GM13977 (cell line): ENCODE measurements at regions not wholly inside any gene's neighbourhood (a gene's known extent, or its start where the extent isn't known, plus 50 kb on each side); places are given as distances from the start of the nearest gene placed in this dataset.
"Not testable (repeated sequence)": the region's sequence is repeated elsewhere in the genome, so short reads cannot be mapped to it uniquely, and the experiment has no call there.

ENCODE experiments used
- DNase-seq: peaks from one replicate; pipeline ENCODE4 v3.0.0; 2012; ENCODE audit warnings: low spot score
- in situ Hi-C: fragments of 300-500 bp; cut with MboI; formaldehyde crosslinking; loops from one replicate; pipeline ENCODE4 v1.12.0; 2022; ENCODE audit warnings: low sequenced_read_pairs, low pct_unique_long_range_greater_than_20kb, mixed read lengths, inconsistent platforms; ENCODE audit not compliant: unreplicated experiment
- TF ChIP-seq, protein P1 (sequence below): IDR thresholded peaks from 2 replicates; pipeline ENCODE4 v1.5.1; 2012; ENCODE audit warnings: mild to moderate bottlenecking, control low read depth; ENCODE audit not compliant: insufficient read depth; ENCODE audit errors: extremely low read depth, missing control alignments

DNA sequence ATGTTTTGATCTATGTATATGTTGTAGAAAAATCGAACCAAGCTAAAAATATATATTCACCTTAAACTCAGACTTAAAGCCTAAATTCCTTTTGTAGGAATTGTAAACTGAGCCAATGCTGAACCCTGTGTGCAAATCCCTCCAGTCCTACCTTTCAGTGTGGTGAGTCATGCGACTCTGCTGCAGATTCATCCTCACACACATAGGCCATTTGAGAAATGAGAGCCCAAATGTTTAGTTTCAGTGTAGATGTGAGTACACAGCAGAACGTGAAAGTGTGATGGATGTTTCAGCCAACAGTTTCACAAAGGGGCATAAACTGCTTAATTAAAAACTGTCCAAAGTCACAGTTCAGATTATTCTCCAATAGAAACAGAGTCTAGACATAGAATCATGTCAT is 193.2 kb downstream of the CDH19 start:
- no peak for DNase-seq
- TF ChIP-seq, protein P1, sequence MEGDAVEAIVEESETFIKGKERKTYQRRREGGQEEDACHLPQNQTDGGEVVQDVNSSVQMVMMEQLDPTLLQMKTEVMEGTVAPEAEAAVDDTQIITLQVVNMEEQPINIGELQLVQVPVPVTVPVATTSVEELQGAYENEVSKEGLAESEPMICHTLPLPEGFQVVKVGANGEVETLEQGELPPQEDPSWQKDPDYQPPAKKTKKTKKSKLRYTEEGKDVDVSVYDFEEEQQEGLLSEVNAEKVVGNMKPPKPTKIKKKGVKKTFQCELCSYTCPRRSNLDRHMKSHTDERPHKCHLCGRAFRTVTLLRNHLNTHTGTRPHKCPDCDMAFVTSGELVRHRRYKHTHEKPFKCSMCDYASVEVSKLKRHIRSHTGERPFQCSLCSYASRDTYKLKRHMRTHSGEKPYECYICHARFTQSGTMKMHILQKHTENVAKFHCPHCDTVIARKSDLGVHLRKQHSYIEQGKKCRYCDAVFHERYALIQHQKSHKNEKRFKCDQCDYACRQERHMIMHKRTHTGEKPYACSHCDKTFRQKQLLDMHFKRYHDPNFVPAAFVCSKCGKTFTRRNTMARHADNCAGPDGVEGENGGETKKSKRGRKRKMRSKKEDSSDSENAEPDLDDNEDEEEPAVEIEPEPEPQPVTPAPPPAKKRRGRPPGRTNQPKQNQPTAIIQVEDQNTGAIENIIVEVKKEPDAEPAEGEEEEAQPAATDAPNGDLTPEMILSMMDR = no peak
- in situ Hi-C loops = no loop called here

DNA sequence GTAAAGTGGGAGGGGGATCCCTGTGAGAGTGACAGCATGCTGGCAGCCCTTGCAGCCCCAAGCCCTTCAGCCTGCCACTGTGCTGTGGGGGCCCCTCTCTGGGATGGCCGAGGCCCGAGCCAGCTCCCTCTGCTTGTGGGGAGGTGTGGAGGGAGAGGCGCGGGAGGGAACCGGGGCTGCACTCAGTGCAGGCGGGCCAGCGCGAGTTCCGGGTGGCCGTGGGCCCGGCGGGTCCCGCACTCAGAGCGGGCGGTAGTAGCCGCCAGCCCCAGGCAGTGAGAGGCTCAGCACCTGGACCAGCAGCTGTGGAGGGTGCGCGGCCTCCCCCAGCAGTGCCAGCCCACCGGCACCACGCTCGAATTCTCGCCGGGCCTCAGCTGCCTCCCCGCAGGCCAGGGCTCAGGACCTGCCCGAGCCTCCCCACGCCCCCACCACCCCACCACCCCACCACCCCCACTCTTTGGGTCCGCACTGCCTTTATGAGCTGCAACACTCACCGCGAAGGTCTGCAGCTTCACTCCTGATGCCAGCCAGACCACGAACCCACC is 208.1 kb downstream of the CDH19 start:
- in situ Hi-C loops = no loop called here
- TF ChIP-seq, protein P1 = no peak
- DNase-seq = no peak

DNA sequence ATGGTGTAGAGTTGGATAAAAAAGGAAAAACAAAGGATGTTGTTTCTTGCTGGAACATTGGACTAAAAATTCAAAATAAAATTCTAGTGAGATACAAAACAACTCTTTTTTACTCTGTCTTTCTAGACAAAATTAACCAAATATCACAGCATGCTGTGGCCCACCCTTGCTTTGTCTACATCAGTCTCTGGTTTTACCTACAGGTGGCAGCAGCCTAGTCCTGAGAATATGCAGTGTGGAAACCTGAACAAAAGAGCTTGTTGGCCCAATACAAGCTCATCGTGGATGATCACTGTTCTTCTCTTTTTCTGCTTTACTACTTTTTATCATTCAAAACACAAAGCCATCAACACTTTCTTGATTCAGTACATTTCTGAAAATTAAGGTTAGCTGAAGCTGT is 210.4 kb downstream of the CDH19 start:
- in situ Hi-C loops = no loop called here
- TF ChIP-seq, protein P1 = no peak
- DNase-seq = no peak

DNA sequence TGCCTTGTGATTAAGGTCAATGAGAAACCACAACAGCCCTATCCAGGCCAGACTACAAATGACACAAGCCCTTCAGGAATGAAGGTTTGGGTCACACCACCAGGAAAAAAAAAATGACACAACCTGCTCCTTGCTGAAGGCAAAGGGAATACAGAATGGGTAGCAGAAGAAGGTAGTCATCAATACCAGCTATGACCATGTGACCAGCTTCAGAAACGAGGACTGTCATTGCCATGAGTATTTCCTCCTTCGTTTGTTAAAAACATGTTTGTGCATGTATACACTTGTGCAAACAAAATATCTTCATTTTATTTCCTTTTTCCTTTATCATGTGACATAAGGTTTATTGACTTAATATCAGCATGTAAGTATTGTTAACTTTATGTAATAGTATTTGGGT is 226.6 kb downstream of the CDH19 start:
- TF ChIP-seq, protein P1 = no peak
- in situ Hi-C loops = no loop called here
- DNase-seq = no peak

DNA sequence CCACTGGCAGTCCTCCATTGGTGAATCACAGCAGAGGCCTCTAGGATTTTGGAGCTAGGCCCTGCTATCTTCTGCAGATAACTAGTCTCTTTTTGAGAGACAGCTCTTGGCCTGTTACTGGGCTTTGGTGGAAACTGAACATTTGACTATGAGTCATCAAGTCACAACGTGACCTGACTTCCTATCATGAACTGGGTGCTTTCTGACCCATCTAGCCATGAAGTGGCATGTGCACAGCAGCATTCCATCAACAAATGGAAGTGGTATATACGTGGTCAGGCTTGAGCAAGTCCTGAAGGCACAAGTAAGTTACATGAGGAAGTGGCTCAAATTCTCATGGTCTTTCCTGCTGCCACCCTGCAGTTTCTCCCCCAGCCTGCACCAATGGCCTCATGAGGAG is 228.5 kb downstream of the CDH19 start:
- in situ Hi-C loops, DNase-seq: not testable (repeated sequence)

DNA sequence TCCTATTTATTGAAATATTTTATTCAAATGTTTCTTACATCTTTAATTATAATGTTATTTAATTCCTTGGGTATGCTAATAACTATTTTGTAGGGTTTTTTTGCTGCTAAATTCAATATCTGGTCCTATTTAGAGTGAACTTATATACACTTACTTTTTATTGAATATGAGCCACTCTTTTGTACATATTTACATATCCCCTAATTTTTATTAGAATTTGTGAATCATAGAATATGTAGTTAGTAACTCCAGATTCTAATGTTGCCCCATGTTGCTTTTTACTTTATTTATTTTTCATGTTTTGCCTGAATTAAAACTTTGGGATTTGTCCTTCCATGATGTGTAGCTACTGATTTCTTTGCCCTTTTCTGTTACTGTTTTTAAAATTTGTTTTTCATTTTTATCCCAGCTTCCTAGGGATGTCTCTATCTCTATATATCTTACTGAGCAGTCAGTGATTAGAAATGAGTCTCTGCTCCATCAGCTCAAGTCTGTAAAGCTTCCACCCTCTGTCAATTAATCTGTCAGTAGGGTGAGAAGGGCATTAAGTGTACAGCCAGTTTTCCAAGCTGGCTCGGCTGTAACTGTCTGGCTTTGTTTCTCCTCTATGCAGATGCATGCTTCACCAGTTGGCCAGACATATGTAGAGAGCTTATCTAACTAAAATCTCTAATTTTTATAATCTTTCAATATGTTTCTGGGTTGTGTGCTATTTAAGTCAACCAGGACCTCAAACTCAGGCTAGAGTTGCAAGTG is 256.9 kb downstream of the CDH19 start:
- no peak for DNase-seq
- in situ Hi-C loops = no loop called here
- TF ChIP-seq, protein P1 = no peak

DNA sequence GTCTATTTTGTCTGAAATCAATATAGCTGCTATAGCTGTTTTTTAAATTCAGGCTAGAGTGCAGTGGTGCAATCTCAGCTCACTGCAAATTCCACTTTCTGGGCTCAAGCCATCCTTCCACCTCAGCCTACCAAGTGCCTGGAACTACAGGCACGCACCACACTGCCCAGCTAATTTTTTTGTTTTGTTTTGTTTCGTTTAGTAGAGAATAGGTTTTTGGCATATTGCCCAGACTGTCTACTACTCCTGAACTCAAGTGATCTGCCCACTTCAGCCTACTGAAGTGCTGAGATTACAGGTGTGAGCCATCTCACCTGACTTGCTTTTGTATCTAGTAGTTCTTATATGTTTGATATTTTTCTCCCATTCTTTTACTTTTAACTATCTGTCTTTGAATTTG is 259.7 kb downstream of the CDH19 start:
- no peak for DNase-seq
- in situ Hi-C loops = no loop called here
- TF ChIP-seq, protein P1 = no peak
